ENCODE measurements at regions not wholly inside any gene's neighbourhood (a gene's known extent, or its start where the extent isn't known, plus 50 kb on each side); places are given as distances from the start of the nearest gene placed in this dataset.

- H3K4me3 ChIP-seq (ENCODE audit: low read length) = no peak overlapping the region
- TF ChIP-seq, protein P1, sequence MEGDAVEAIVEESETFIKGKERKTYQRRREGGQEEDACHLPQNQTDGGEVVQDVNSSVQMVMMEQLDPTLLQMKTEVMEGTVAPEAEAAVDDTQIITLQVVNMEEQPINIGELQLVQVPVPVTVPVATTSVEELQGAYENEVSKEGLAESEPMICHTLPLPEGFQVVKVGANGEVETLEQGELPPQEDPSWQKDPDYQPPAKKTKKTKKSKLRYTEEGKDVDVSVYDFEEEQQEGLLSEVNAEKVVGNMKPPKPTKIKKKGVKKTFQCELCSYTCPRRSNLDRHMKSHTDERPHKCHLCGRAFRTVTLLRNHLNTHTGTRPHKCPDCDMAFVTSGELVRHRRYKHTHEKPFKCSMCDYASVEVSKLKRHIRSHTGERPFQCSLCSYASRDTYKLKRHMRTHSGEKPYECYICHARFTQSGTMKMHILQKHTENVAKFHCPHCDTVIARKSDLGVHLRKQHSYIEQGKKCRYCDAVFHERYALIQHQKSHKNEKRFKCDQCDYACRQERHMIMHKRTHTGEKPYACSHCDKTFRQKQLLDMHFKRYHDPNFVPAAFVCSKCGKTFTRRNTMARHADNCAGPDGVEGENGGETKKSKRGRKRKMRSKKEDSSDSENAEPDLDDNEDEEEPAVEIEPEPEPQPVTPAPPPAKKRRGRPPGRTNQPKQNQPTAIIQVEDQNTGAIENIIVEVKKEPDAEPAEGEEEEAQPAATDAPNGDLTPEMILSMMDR (IDR thresholded peaks at IDR 0.05; ENCODE audit: insufficient read depth, low read depth, low read length, missing control alignments) = no peak
- no peak for DNase-seq (ENCODE audit: low read depth)
These were observed 205.1 kb downstream of the PDHA2 start for GRCh38 chr4:96044971-96045370.

DNA sequence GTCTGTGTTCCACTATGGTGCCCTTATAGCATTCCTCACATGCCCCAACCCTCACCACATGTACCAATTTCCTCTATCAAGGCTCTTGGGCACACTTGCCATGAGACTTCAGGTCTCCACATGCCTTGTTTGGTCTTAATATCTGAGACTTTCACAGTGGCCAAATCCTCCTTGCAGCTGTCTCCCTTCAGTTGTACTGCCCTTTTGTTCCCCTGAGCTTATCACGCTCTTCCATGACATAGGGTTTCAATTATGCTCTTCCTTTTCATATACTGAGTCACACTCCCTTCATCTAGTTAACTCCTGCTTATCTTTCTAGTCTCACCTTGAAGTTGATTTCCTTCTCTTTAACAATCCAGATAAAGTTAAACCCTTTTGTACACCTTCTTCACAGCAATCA is 212.9 kb downstream of the PDHA2 start:
- no peak overlapping the region for H3K4me3 ChIP-seq (ENCODE audit: low read length)
- DNase-seq (ENCODE audit: low read depth) = peak; percentile 47
- TF ChIP-seq, protein P1 (IDR thresholded peaks at IDR 0.05; ENCODE audit: insufficient read depth, low read depth, low read length, missing control alignments) = no peak

DNA sequence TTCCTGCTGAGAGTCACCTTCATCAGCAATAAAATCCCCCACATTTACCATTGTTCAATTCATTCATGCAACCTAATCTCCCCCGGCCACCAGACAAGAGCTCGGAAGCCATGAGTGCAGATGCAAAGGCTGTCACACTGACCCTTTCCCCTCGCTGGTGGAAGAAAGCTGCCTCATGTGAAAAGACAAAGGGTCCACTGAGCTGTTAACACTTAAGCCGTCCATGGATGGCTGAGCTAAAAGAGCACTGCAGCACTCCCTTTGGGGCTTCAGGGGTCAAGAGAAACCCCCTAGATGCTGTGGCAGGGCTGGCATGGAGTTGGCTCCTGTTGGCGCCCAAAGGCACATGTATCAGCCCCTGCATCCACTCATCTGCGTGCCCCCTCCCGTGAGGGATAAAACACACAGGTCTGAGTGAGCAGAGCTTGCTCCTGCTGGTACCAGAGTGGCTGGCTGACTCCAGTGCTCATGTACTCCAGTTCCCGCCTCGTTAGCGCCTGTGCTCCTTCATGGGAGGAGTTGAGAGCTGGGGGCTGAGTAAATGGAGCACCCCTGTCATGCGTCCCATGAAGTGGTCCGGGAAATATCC is 216.5 kb downstream of the PDHA2 start:
- DNase-seq (ENCODE audit: low read depth) = no peak
- no peak overlapping the region for H3K4me3 ChIP-seq (ENCODE audit: low read length)
- TF ChIP-seq, protein P1 (IDR thresholded peaks at IDR 0.05; ENCODE audit: insufficient read depth, low read depth, low read length, missing control alignments) = no peak

DNA sequence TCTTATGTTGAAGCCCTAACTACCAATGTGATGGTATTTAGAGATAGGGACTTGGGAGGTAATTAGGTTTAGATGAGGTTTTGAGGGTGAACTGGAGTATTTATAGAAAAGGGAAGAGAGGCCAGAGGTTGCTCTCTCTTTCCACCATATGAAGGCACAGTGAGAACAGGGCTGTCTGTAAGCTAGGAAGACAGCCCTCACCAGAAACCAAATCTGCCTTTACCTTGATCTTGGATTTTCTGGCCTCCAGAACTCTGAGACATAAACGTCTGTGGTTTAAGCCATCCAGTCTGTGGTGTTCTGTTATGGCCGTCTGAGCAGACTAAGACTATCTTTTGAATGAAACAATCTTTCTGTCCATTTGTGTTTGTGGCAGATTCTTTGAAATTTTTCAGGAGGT is 223.7 kb downstream of the PDHA2 start:
- TF ChIP-seq, protein P1 (IDR thresholded peaks at IDR 0.05; ENCODE audit: insufficient read depth, low read depth, low read length, missing control alignments) = no peak
- no peak overlapping the region for H3K4me3 ChIP-seq (ENCODE audit: low read length)
- no peak for DNase-seq (ENCODE audit: low read depth)

DNA sequence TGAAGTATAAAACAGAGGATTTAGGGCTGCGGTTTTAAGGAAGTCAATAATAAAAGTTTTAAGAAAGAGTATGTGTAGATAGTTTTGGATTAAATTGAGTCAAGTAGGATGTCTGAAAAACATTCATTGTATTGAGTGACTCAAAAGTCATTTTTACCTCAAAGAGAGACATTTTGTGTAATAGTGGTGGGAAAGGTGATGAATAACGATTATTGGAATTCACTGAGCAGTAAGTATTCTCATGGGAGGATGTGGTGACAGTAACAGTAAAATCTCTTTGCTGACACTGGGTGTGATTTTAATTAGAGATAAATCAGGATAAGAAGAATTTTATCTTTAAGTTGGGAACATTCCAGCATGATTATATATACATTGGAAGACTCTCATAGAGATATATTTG is 233.6 kb downstream of the PDHA2 start:
- H3K4me3 ChIP-seq (ENCODE audit: low read length) = no peak overlapping the region
- TF ChIP-seq, protein P1 (IDR thresholded peaks at IDR 0.05; ENCODE audit: insufficient read depth, low read depth, low read length, missing control alignments) = no peak
- DNase-seq (ENCODE audit: low read depth) = peak; percentile 11

- no peak overlapping the region for H3K4me3 ChIP-seq (ENCODE audit: low read length)
- TF ChIP-seq, protein P1 (IDR thresholded peaks at IDR 0.05; ENCODE audit: insufficient read depth, low read depth, low read length, missing control alignments) = no peak
- no peak for DNase-seq (ENCODE audit: low read depth)
These were observed 252.3 kb downstream of the PDHA2 start for GRCh38 chr4:96092151-96092705.

DNA sequence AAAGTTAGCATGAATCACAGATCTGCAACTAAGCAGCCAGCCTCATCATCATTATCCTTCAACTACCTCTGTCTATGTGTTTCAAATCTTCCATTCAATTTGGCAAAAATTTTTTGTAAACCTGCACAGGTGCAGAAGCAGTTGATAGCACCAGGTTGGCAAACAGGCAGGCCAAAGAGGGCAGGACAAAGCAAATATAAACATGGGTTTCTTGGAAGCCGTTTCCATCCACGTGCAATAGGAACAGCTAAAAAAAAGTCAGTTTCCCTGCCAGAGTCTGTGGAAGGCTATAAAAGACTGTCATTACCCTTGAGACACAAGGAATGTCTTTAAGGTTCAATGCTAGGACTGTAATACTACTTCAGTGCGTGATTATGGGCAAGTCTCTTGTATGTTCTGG is 253.2 kb downstream of the PDHA2 start:
- DNase-seq (ENCODE audit: low read depth) = no peak
- H3K4me3 ChIP-seq (ENCODE audit: low read length) = no peak overlapping the region

More for the DNA sequence above, 253.2 kb downstream of the PDHA2 start:
- TF ChIP-seq, protein P1 (IDR thresholded peaks at IDR 0.05; ENCODE audit: insufficient read depth, low read depth, low read length, missing control alignments) = no peak

Data from epithelial cell of esophagus (primary cell).